ENCODE measurements at regions not wholly inside any gene's neighbourhood (a gene's known extent, or its start where the extent isn't known, plus 50 kb on each side); places are given as distances from the start of the nearest gene placed in this dataset.

DNA sequence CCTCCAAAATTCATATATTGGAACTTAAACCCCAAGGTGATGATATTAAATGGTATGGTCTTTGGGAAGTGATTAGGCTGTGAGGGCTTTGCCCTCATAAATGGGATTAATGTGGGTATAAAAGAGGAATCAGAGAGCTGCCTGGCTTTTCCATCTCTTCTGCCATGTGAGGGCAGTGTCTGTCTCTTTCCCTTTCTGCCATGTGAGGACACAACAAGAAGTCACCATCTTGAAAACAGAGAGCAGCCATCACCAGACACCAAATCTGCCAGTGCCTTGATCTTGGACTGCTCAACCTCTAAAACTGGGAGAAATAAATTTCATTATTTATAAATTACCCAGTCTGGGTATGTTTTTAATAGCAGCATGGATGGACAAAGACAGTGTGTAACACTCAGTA, 263.0 kb downstream of the PAX1 start:
- Histone ChIP-seq H4K20me1 (ENCODE audit: control insufficient read depth, extremely low read depth, insufficient read depth, low read length) (no peaks in the 10 kb centered on the region), H3K36me3 (ENCODE audit: control insufficient read depth in 2 of 2, extremely low read depth in 1 of 2, insufficient read depth in 2 of 2, low read length in 2 of 2) (no peaks in the 10 kb centered on the region), H3K9me1 (ENCODE audit: control insufficient read depth, extremely low read depth, insufficient read depth, low read length) (no peaks in the 10 kb centered on the region), H3K9me3 (ENCODE audit: control insufficient read depth, low read depth, low read length) (no peaks in the 10 kb centered on the region), H3K9ac (ENCODE audit: control insufficient read depth, extremely low read depth, insufficient read depth, low read length) (no peak overlapping the region), H3K27me3 (ENCODE audit: control insufficient read depth, extremely low read depth, insufficient read depth, low read length) (no peaks in the 10 kb centered on the region), H3K4me2 (ENCODE audit: control insufficient read depth, extremely low read depth, insufficient read depth, low read depth, low read length) (no peak overlapping the region), H3K4me1 (ENCODE audit: control insufficient read depth, extremely low read depth, insufficient read depth, low read length) (no peaks in the 10 kb centered on the region), H3K4me3 (ENCODE audit: control insufficient read depth in 2 of 3, extremely low read depth in 1 of 3, insufficient read depth in 2 of 3, low read depth in 1 of 3, low read length in 3 of 3) (no peak overlapping the region), H2AFZ (ENCODE audit: control insufficient read depth, low read length) (no peak overlapping the region), H3K27ac (ENCODE audit: control insufficient read depth, insufficient read depth, low read length) (no peak overlapping the region), H3K79me2 (ENCODE audit: control insufficient read depth, insufficient read depth, low read length) (no peaks in the 10 kb centered on the region)
- no peak for TF ChIP-seq EZH2 (IDR thresholded peaks at IDR 0.05; ENCODE audit: low read length)
- TF ChIP-seq, protein P1, sequence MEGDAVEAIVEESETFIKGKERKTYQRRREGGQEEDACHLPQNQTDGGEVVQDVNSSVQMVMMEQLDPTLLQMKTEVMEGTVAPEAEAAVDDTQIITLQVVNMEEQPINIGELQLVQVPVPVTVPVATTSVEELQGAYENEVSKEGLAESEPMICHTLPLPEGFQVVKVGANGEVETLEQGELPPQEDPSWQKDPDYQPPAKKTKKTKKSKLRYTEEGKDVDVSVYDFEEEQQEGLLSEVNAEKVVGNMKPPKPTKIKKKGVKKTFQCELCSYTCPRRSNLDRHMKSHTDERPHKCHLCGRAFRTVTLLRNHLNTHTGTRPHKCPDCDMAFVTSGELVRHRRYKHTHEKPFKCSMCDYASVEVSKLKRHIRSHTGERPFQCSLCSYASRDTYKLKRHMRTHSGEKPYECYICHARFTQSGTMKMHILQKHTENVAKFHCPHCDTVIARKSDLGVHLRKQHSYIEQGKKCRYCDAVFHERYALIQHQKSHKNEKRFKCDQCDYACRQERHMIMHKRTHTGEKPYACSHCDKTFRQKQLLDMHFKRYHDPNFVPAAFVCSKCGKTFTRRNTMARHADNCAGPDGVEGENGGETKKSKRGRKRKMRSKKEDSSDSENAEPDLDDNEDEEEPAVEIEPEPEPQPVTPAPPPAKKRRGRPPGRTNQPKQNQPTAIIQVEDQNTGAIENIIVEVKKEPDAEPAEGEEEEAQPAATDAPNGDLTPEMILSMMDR (optimal IDR thresholded peaks at IDR 0.05 in 1 of 3, IDR thresholded peaks at IDR 0.05 in 1 of 3, conservative IDR thresholded peaks at IDR 0.05 in 1 of 3; ENCODE audit: extremely low read depth in 1 of 3, insufficient read depth in 2 of 3, low read length in 3 of 3), result no peak
- no peak for FAIRE-seq
- no peak for DNase-seq (ENCODE audit: low read depth, low spot score)
- dilution Hi-C loops (cut with MboI; ENCODE audit: extremely low pct_ligation_motif_present, low sequenced_read_pairs), result no loop called here

DNA sequence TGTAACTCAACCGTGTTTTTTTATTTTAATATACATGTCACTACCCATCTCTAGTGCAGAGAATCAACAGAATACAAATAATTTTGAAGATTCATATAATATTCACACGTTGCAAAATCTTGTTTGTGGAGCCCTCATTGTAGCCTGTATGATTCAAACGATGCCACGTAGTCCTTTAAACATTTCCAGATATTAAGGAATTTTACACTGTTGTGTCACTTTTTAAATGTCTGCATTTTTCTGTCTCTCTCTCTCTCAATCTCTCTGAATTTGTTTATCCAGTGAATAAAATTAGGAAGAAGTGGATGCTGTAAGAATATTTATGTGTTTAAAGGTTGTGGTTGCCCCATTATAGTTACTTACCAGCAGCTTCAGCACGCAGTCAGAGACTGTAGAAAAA, 262.0 kb downstream of the PAX1 start:
- H3K4me2 ChIP-seq (ENCODE audit: control insufficient read depth, extremely low read depth, insufficient read depth, low read depth, low read length), result no peak overlapping the region
- no peaks in the 10 kb centered on the region for H3K9me1 ChIP-seq (ENCODE audit: control insufficient read depth, extremely low read depth, insufficient read depth, low read length)
- TF ChIP-seq, protein P1 (optimal IDR thresholded peaks at IDR 0.05 in 1 of 3, IDR thresholded peaks at IDR 0.05 in 1 of 3, conservative IDR thresholded peaks at IDR 0.05 in 1 of 3; ENCODE audit: extremely low read depth in 1 of 3, insufficient read depth in 2 of 3, low read length in 3 of 3), result no peak
- TF ChIP-seq EZH2 (IDR thresholded peaks at IDR 0.05; ENCODE audit: low read length), result no peak
- H2AFZ ChIP-seq (ENCODE audit: control insufficient read depth, low read length), result no peak overlapping the region
- no peak for FAIRE-seq
- H3K79me2 ChIP-seq (ENCODE audit: control insufficient read depth, insufficient read depth, low read length), result no peaks in the 10 kb centered on the region
- dilution Hi-C loops (cut with MboI; ENCODE audit: extremely low pct_ligation_motif_present, low sequenced_read_pairs), result no loop called here
- no peaks in the 10 kb centered on the region for H4K20me1 ChIP-seq (ENCODE audit: control insufficient read depth, extremely low read depth, insufficient read depth, low read length)
- no peak overlapping the region for H3K9ac ChIP-seq (ENCODE audit: control insufficient read depth, extremely low read depth, insufficient read depth, low read length)
- no peaks in the 10 kb centered on the region for H3K9me3 ChIP-seq (ENCODE audit: control insufficient read depth, low read depth, low read length)
- no peaks in the 10 kb centered on the region for H3K4me1 ChIP-seq (ENCODE audit: control insufficient read depth, extremely low read depth, insufficient read depth, low read length)
- no peaks in the 10 kb centered on the region for H3K27me3 ChIP-seq (ENCODE audit: control insufficient read depth, extremely low read depth, insufficient read depth, low read length)
- no peak for DNase-seq (ENCODE audit: low read depth, low spot score)
- H3K4me3 ChIP-seq (ENCODE audit: control insufficient read depth in 2 of 3, extremely low read depth in 1 of 3, insufficient read depth in 2 of 3, low read depth in 1 of 3, low read length in 3 of 3), result no peak overlapping the region
- no peak overlapping the region for H3K27ac ChIP-seq (ENCODE audit: control insufficient read depth, insufficient read depth, low read length)
- no peaks in the 10 kb centered on the region for H3K36me3 ChIP-seq (ENCODE audit: control insufficient read depth in 2 of 2, extremely low read depth in 1 of 2, insufficient read depth in 2 of 2, low read length in 2 of 2)
